Breast epithelium (tissue), 4 donors: ENCODE measurements at regions not wholly inside any gene's neighbourhood (a gene's known extent, or its start where the extent isn't known, plus 50 kb on each side); places are given as distances from the start of the nearest gene placed in this dataset.
A peak's percentile ranks its signal among the peaks of the same experiment; 100 is the strongest.

Source experiments
- DNase-seq, 2 donors: peaks; one replicate each; pipeline ENCODE4 v3.0.0-alpha.2; 2019; ENCODE audit warnings: low spot score in 2 of 2
- H3K27ac ChIP-seq, 2 donors: fragments of 200-600 bp; sonication (generic) in 1 of 2; one replicate each; pipeline ENCODE4 v1.5.1; 2016 to 2019; ENCODE audit warnings: mild to moderate bottlenecking in 1 of 2
- H3K27me3 ChIP-seq, 2 donors: fragments of 200-600 bp; sonication (generic) in 1 of 2; one replicate each; pipeline versions ENCODE4 v1.5.1 to v1.6.0; 2017 to 2019; ENCODE audit warnings: control low read depth in 1 of 2, mild to moderate bottlenecking in 1 of 2
- H3K36me3 ChIP-seq: fragments of 200-600 bp; one replicate; pipeline ENCODE4 v1.5.1; 2019
- H3K4me1 ChIP-seq, 2 donors: fragments of 200-600 bp; sonication (generic); one replicate each; pipeline ENCODE4 v1.5.1; 2016 to 2019; ENCODE audit warnings: control low read depth in 1 of 2
- H3K4me3 ChIP-seq, 3 donors: fragments of 200-600 bp; sonication (generic); 1 replicate in 2 of 3; 2 replicates in 1 of 3; pipeline ENCODE4 v1.5.1; 2016 to 2019; ENCODE audit warnings: mild to moderate bottlenecking in 3 of 3, moderate library complexity in 2 of 3
- H3K9me3 ChIP-seq, 2 donors: fragments of 200-600 bp; sonication (generic) in 1 of 2; one replicate each; pipeline ENCODE4 v1.5.1; 2016 to 2019; ENCODE audit warnings: control low read depth in 1 of 2
- POLR2A ChIP-seq: fragments of 450-650 bp; IDR thresholded peaks from one replicate; pipeline ENCODE4 v1.6.1; 2016; ENCODE audit warnings: antibody characterized with exemption, mild to moderate bottlenecking, moderate library complexity
- POLR2AphosphoS5 ChIP-seq, 3 donors: sonication (generic); formaldehyde crosslinking; IDR thresholded peaks; one replicate each; pipeline ENCODE4 v1.6.1; 2017; ENCODE audit warnings: antibody characterized with exemption in 3 of 3
- intact Hi-C: fragments of 100-400 bp; cut with DNase I; formaldehyde crosslinking; loops from one replicate; pipeline ENCODE4 v1.15.1; 2023; ENCODE audit warnings: low total_unique reads
- TF ChIP-seq, protein P1 (sequence below), 3 donors: fragments of 450-650 bp; IDR thresholded peaks; one replicate each; pipeline ENCODE4 v1.5.1; 2016 to 2017; ENCODE audit warnings: antibody characterized with exemption in 3 of 3, mild to moderate bottlenecking in 3 of 3, moderate library complexity in 3 of 3

DNA sequence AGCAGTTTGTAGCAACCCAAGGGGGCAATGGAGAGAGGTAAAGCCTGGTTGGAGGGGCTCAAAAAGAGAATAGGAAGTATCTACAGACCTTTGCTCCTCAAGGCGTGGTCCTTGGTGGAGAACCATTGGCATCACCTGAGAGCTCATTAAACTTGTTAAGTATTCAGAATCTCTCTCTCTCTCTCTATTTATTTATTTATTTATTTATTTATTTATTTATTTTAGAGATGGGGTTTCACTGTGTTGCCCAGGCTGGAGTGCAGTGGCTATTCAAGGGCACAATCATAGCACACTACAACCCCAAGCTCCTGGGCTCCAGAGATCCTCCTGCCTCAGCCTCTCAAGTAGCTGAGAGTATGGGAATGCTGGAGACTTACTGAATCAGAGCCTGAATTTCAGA lies 193.1 kb upstream of the ADCY2 start:
- H3K27ac ChIP-seq, result no peak overlapping the region
- H3K9me3 ChIP-seq, result no peaks in the 10 kb centered on the region
- H3K4me3 ChIP-seq, result no peak overlapping the region
- no peak for DNase-seq
- no peaks in the 10 kb centered on the region for H3K4me1 ChIP-seq
- no peaks in the 10 kb centered on the region for H3K27me3 ChIP-seq
- intact Hi-C loops, result no loop called here
- H3K36me3 ChIP-seq, result no peaks in the 10 kb centered on the region
- TF ChIP-seq POLR2A (no peak), POLR2AphosphoS5 (IDR thresholded peaks at IDR 0.05) (no peak)
- TF ChIP-seq, protein P1, sequence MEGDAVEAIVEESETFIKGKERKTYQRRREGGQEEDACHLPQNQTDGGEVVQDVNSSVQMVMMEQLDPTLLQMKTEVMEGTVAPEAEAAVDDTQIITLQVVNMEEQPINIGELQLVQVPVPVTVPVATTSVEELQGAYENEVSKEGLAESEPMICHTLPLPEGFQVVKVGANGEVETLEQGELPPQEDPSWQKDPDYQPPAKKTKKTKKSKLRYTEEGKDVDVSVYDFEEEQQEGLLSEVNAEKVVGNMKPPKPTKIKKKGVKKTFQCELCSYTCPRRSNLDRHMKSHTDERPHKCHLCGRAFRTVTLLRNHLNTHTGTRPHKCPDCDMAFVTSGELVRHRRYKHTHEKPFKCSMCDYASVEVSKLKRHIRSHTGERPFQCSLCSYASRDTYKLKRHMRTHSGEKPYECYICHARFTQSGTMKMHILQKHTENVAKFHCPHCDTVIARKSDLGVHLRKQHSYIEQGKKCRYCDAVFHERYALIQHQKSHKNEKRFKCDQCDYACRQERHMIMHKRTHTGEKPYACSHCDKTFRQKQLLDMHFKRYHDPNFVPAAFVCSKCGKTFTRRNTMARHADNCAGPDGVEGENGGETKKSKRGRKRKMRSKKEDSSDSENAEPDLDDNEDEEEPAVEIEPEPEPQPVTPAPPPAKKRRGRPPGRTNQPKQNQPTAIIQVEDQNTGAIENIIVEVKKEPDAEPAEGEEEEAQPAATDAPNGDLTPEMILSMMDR (IDR thresholded peaks at IDR 0.05), result no peak

DNA sequence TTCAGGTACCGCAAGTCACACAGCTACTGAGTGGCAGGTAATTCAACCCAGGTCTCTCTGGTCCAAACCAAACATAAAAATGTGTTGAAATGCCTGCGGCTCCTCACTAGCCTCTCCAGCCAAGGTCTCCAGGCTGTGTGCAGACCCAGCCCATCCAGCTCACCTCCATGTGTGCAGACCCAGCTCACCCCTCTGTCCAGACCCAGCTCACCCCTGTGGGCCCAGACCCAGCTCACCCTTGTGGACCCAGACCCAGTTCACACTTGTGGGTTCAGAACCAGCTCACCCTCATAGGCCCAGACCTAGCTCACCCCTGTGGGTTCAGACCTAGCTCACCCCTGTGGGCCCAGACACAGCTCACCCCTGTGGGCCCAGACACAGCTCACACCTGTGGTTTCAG lies 188.0 kb upstream of the ADCY2 start:
- no peak overlapping the region for H3K4me3 ChIP-seq
- no peaks in the 10 kb centered on the region for H3K9me3 ChIP-seq
- H3K4me1 ChIP-seq, result no peaks in the 10 kb centered on the region
- intact Hi-C loops, result no loop called here
- no peaks in the 10 kb centered on the region for H3K27me3 ChIP-seq
- peak overlapping the region in 1 of 2 donors; percentile 50 for H3K27ac ChIP-seq
- no peak for DNase-seq
- no peak for TF ChIP-seq POLR2A
- TF ChIP-seq POLR2AphosphoS5 (IDR thresholded peaks at IDR 0.05), result no peak
- TF ChIP-seq, protein P1 (IDR thresholded peaks at IDR 0.05), result no peak
- H3K36me3 ChIP-seq, result no peaks in the 10 kb centered on the region

DNA sequence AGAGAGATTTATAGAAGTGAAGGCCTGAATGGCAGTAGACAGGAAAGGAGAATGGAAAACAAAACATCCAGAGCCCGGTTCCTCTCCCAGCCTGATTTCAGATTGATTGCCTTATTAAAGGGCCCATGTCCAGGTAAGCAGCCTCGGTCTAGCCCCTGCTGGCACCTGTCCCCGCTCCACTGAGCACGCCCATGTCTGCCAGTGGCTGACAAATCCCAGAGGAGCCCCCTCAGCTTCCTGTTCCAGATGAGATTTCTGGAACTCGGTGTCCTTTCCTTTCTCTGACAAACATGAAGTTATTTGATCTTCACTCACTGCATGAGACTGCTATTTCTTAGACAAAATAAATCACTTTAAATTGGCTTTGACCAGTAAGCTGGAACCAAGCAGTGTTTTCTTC lies 187.0 kb upstream of the ADCY2 start:
- Histone ChIP-seq H3K4me3 (no peak overlapping the region), H3K4me1 (no peaks in the 10 kb centered on the region), H3K27me3 (no peaks in the 10 kb centered on the region), H3K9me3 (no peaks in the 10 kb centered on the region), H3K36me3 (no peaks in the 10 kb centered on the region), H3K27ac (peak overlapping the region in 1 of 2 donors; percentile 50)
- TF ChIP-seq POLR2A, result no peak
- TF ChIP-seq POLR2AphosphoS5 (IDR thresholded peaks at IDR 0.05), result no peak
- TF ChIP-seq, protein P1 (IDR thresholded peaks at IDR 0.05), result no peak
- DNase-seq, result no peak
- intact Hi-C loops, result no loop called here

DNA sequence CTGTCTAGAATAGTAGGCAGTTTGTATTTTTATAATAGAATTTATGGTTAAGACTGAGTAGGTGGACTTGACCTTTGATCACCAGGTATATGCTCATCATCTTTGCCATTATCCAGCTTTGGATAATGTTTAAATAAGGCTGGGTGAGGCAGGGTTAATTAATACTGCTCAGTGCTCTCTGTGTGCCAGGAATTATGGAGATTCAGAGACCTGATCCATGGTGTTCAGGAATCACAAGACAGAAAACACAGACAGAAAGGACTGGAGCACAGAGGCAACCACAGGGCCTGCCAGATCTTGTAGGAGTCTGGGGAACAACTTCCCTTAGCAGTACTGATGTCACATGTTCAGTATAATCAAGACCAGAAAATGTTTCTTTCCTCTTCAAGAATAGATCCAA lies 186.3 kb upstream of the ADCY2 start:
- DNase-seq, result peak in 1 of 2 donors; percentile 31
- Histone ChIP-seq H3K27me3 (no peaks in the 10 kb centered on the region), H3K9me3 (no peaks in the 10 kb centered on the region), H3K4me3 (no peak overlapping the region), H3K27ac (peak overlapping the region; percentile 1 to 50), H3K4me1 (no peaks in the 10 kb centered on the region), H3K36me3 (no peaks in the 10 kb centered on the region)
- intact Hi-C loops, result no loop called here
- TF ChIP-seq POLR2A, result no peak
- TF ChIP-seq, protein P1 (IDR thresholded peaks at IDR 0.05), result no peak

DNA sequence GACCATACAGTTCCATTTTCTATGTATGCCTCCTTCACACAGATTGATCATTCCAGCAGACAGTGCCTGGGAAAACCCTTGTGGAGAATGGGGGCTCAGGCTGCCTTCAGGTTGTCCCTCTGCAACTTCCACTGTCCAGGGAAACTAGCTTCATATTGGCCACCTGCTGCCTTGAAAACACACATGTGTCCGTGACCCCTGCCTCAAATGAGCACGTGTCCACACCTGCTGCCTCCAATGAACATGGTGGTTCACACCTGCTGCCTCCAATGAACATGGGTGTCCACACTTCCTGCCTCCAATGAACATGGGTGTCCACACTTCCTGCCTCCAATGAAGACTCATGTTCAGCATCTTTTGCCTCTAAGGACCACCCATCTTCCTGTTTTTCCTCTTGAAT lies 185.4 kb upstream of the ADCY2 start:
- no peak for TF ChIP-seq POLR2AphosphoS5 (IDR thresholded peaks at IDR 0.05)
- TF ChIP-seq, protein P1 (IDR thresholded peaks at IDR 0.05), result no peak
- TF ChIP-seq POLR2A, result no peak
- no peaks in the 10 kb centered on the region for H3K36me3 ChIP-seq
- peak overlapping the region in 1 of 2 donors; percentile 65 for H3K27ac ChIP-seq
- no peaks in the 10 kb centered on the region for H3K27me3 ChIP-seq
- no peaks in the 10 kb centered on the region for H3K4me1 ChIP-seq
- no peak overlapping the region for H3K4me3 ChIP-seq
- H3K9me3 ChIP-seq, result no peaks in the 10 kb centered on the region
- no peak for DNase-seq
- intact Hi-C loops, result no loop called here
